Activated CD4-positive, alpha-beta T cell treated with anti-CD3 and anti-CD28 coated beads, Interleukin-2, amount 50 U/mL, for 16 hours (primary cell): ENCODE measurements at regions not wholly inside any gene's neighbourhood (a gene's known extent, or its start where the extent isn't known, plus 50 kb on each side); places are given as distances from the start of the nearest gene placed in this dataset.

Source experiments
- DNase-seq: peaks from one replicate; pipeline ENCODE4 v3.0.0-alpha.2; 2020

GRCh38 chr10:83165265-83165664 is 974.0 kb upstream of the GHITM start:
- DNase-seq: no peak

- DNase-seq: no peak
Measured at GRCh38 chr10:83166344-83166743, 973.0 kb upstream of the GHITM start.

GRCh38 chr10:83167081-83167480 is 972.2 kb upstream of the GHITM start:
- no peak for DNase-seq

GRCh38 chr10:83176901-83177300 is 962.4 kb upstream of the GHITM start:
- no peak for DNase-seq

- DNase-seq: no peak
Measured at GRCh38 chr10:83178526-83178925, 960.8 kb upstream of the GHITM start.

- no peak for DNase-seq
Measured at GRCh38 chr10:83179371-83179770, 959.9 kb upstream of the GHITM start.

GRCh38 chr10:83182076-83182475 is 957.2 kb upstream of the GHITM start:
- no peak for DNase-seq

- no peak for DNase-seq
Measured at GRCh38 chr10:83184641-83185040, 954.7 kb upstream of the GHITM start.

GRCh38 chr10:83190614-83191013 is 948.7 kb upstream of the GHITM start:
- DNase-seq: no peak

GRCh38 chr10:83193026-83193425 is 946.3 kb upstream of the GHITM start:
- no peak for DNase-seq

GRCh38 chr10:83195021-83195420 is 944.3 kb upstream of the GHITM start:
- DNase-seq: no peak

GRCh38 chr10:83199374-83199773 is 939.9 kb upstream of the GHITM start:
- DNase-seq: no peak

GRCh38 chr10:83205861-83206260 is 933.4 kb upstream of the GHITM start:
- DNase-seq: no peak

GRCh38 chr10:83212632-83213334 is 926.5 kb upstream of the GHITM start:
- no peak for DNase-seq

- DNase-seq: no peak
Measured at GRCh38 chr10:83214136-83214535, 925.2 kb upstream of the GHITM start.

- DNase-seq: no peak
Measured at GRCh38 chr10:83218205-83218604, 921.1 kb upstream of the GHITM start.

- no peak for DNase-seq
Measured at GRCh38 chr10:83222300-83222699, 917.0 kb upstream of the GHITM start.

- DNase-seq: no peak
Measured at GRCh38 chr10:83222832-83223742, 916.2 kb upstream of the GHITM start.

GRCh38 chr10:83225781-83226180 is 913.5 kb upstream of the GHITM start:
- DNase-seq: no peak

- DNase-seq: no peak
Measured at GRCh38 chr10:83229991-83230390, 909.3 kb upstream of the GHITM start.

GRCh38 chr10:83233691-83234090 is 905.6 kb upstream of the GHITM start:
- no peak for DNase-seq

GRCh38 chr10:83248106-83248631 is 891.1 kb upstream of the GHITM start:
- no peak for DNase-seq

- DNase-seq: no peak
Measured at GRCh38 chr10:83250396-83250795, 888.9 kb upstream of the GHITM start.

GRCh38 chr10:83252169-83252568 is 887.1 kb upstream of the GHITM start:
- DNase-seq: no peak
